Parathyroid adenoma (tissue), 2 donors: ENCODE measurements at regions not wholly inside any gene's neighbourhood (a gene's known extent, or its start where the extent isn't known, plus 50 kb on each side); places are given as distances from the start of the nearest gene placed in this dataset.

Source experiments
- H2AFZ ChIP-seq: fragments of 300-600 bp; sonication (generic); one replicate; pipeline ENCODE4 v1.7.0; 2017; ENCODE audit warnings: antibody characterized with exemption, mild to moderate bottlenecking
- H3K27ac ChIP-seq: fragments of 300-600 bp; sonication (generic); one replicate; pipeline ENCODE4 v1.7.0; 2017
- H3K27me3 ChIP-seq: fragments of 300-600 bp; sonication (generic); one replicate; pipeline ENCODE4 v1.7.0; 2017; ENCODE audit warnings: low read length; ENCODE audit not compliant: control insufficient read depth, insufficient read depth
- H3K36me3 ChIP-seq: fragments of 300-600 bp; sonication (generic); one replicate; pipeline ENCODE4 v1.7.0; 2017; ENCODE audit warnings: low read length; ENCODE audit not compliant: control insufficient read depth, insufficient read depth
- H3K4me1 ChIP-seq: fragments of 300-600 bp; sonication (generic); one replicate; pipeline ENCODE4 v1.7.0; 2017; ENCODE audit warnings: control low read depth
- H3K4me2 ChIP-seq: fragments of 300-600 bp; sonication (generic); one replicate; pipeline ENCODE4 v1.7.0; 2017; ENCODE audit warnings: low read length
- H3K4me3 ChIP-seq: fragments of 300-600 bp; sonication (generic); one replicate; pipeline ENCODE4 v1.7.0; 2017; ENCODE audit warnings: low read depth, low read length
- H3K79me2 ChIP-seq: fragments of 300-600 bp; sonication (generic); one replicate; pipeline ENCODE4 v1.7.0; 2017; ENCODE audit warnings: control low read depth
- H3K9ac ChIP-seq: fragments of 300-600 bp; sonication (generic); one replicate; pipeline ENCODE4 v1.7.0; 2017; ENCODE audit warnings: mild to moderate bottlenecking
- H3K9me3 ChIP-seq: fragments of 300-600 bp; sonication (generic); one replicate; pipeline ENCODE4 v1.7.0; 2017; ENCODE audit warnings: low read length; ENCODE audit not compliant: control insufficient read depth
- CTCF ChIP-seq: fragments of 300-600 bp; sonication (generic); IDR thresholded peaks from one replicate; pipeline ENCODE4 v1.7.0; 2017; ENCODE audit warnings: antibody characterized with exemption, mild to moderate bottlenecking
- donor health status: primary hyperparathyroidism.

GRCh38 chr18:78720456-78721237 lies 259.0 kb upstream of the SALL3 start:
- no peak overlapping the region for H3K4me2 ChIP-seq
- no peaks in the 10 kb centered on the region for H3K79me2 ChIP-seq
- H2AFZ ChIP-seq = no peak overlapping the region
- H3K9ac ChIP-seq = no peak overlapping the region
- no peaks in the 10 kb centered on the region for H3K27me3 ChIP-seq
- H3K36me3 ChIP-seq = no peaks in the 10 kb centered on the region
- H3K4me1 ChIP-seq = no peaks in the 10 kb centered on the region
- no peaks in the 10 kb centered on the region for H3K9me3 ChIP-seq
- no peak overlapping the region for H3K4me3 ChIP-seq
- no peak overlapping the region for H3K27ac ChIP-seq
- no peak for TF ChIP-seq CTCF

GRCh38 chr18:78721238-78721875 lies 258.3 kb upstream of the SALL3 start:
- H3K4me2 ChIP-seq = no peak overlapping the region
- H3K79me2 ChIP-seq = no peaks in the 10 kb centered on the region
- TF ChIP-seq CTCF = no peak
- H2AFZ ChIP-seq = no peak overlapping the region
- H3K27ac ChIP-seq = no peak overlapping the region
- no peaks in the 10 kb centered on the region for H3K9me3 ChIP-seq
- H3K36me3 ChIP-seq = no peaks in the 10 kb centered on the region
- H3K4me3 ChIP-seq = no peak overlapping the region
- H3K9ac ChIP-seq = no peak overlapping the region
- no peaks in the 10 kb centered on the region for H3K4me1 ChIP-seq
- H3K27me3 ChIP-seq = no peaks in the 10 kb centered on the region

GRCh38 chr18:78721981-78722380 lies 257.6 kb upstream of the SALL3 start:
- Histone ChIP-seq H3K36me3 (no peaks in the 10 kb centered on the region), H2AFZ (no peak overlapping the region), H3K4me3 (no peak overlapping the region), H3K9me3 (no peaks in the 10 kb centered on the region), H3K79me2 (no peaks in the 10 kb centered on the region), H3K4me2 (no peak overlapping the region), H3K27ac (no peak overlapping the region), H3K27me3 (no peaks in the 10 kb centered on the region), H3K4me1 (no peaks in the 10 kb centered on the region), H3K9ac (no peak overlapping the region)
- TF ChIP-seq CTCF = no peak

- Histone ChIP-seq H3K27ac (no peak overlapping the region), H3K9me3 (no peaks in the 10 kb centered on the region), H3K27me3 (no peaks in the 10 kb centered on the region), H3K79me2 (no peaks in the 10 kb centered on the region), H3K4me2 (no peak overlapping the region), H3K4me1 (no peaks in the 10 kb centered on the region), H3K9ac (no peak overlapping the region), H3K36me3 (no peaks in the 10 kb centered on the region), H2AFZ (no peak overlapping the region), H3K4me3 (no peak overlapping the region)
- no peak for TF ChIP-seq CTCF
These were observed 257.2 kb upstream of the SALL3 start for GRCh38 chr18:78722386-78722785.
